ENCODE measurements at regions not wholly inside any gene's neighbourhood (a gene's known extent, or its start where the extent isn't known, plus 50 kb on each side); places are given as distances from the start of the nearest gene placed in this dataset.

GRCh38 chr2:64207573-64207972, 63.4 kb upstream of the PELI1 start:
- Histone ChIP-seq H3K27me3 (ENCODE audit: insufficient read depth) (no peaks in the 10 kb centered on the region), H3K4me1 (ENCODE audit: insufficient read depth) (peaks cover 21% of the 10 kb centered on the region), H3F3A (replicated peaks; ENCODE audit: low read depth) (no peaks in the 10 kb centered on the region), H3K4me2 (no peak overlapping the region), H2AFZ (no peak overlapping the region), H3K9me2 (ENCODE audit: insufficient read depth) (no peaks in the 10 kb centered on the region; the same call in 1 of the 2 replicates), H4K20me1 (replicated peaks; ENCODE audit: insufficient read depth) (no peaks in the 10 kb centered on the region), H3K36me3 (ENCODE audit: insufficient read depth) (no peaks in the 10 kb centered on the region), H3K79me2 (replicated peaks; ENCODE audit: insufficient read depth) (no peaks in the 10 kb centered on the region), H3K27ac (ENCODE audit: low read depth) (no peak overlapping the region), H3K4me3 (no peak overlapping the region)
- DNase-seq (ENCODE audit: low spot score) (no peak), ATAC-seq (no peak)
- Mint-ChIP-seq H3K4me1 (peaks cover 34% of the 10 kb centered on the region), H3K27me3 (ENCODE audit: insufficient read depth, low read depth, poor library complexity) (peaks cover 2% of the 10 kb centered on the region), H3K36me3 (ENCODE audit: low read depth) (no peaks in the 10 kb centered on the region), H3K9me3 (no peaks in the 10 kb centered on the region; the same call in 1 of the 3 replicates), H3K4me3 (no peak overlapping the region), H3K27ac (no peak overlapping the region)
- TF ChIP-seq NANOG (IDR thresholded peaks at IDR 0.05; ENCODE audit: borderline replicate concordance) (no peak), ZNF331 (CRISPR knock-in tag; IDR thresholded peaks at IDR 0.05; ENCODE audit: low read depth) (no peak), CTCF (conservative IDR thresholded peaks at IDR 0.05; ENCODE audit: low read depth in 2 of 2) (no peak), STAT1 (IDR thresholded peaks at IDR 0.05; ENCODE audit: unreplicated experiment) (no peak), EZH2 (IDR thresholded peaks at IDR 0.05; ENCODE audit: low read depth, unreplicated experiment) (no peak), ZNF114 (CRISPR knock-in tag; IDR thresholded peaks at IDR 0.05) (no peak), EZH2phosphoT487 (IDR thresholded peaks at IDR 0.05; ENCODE audit: unreplicated experiment) (no peak), POLR2AphosphoS5 (IDR thresholded peaks at IDR 0.05; ENCODE audit: low read depth) (no peak)

- Mint-ChIP-seq H3K4me1 (peaks cover 31% of the 10 kb centered on the region), H3K9me3 (no peaks in the 10 kb centered on the region; the same call in 1 of the 3 replicates), H3K27ac (no peak overlapping the region), H3K36me3 (ENCODE audit: low read depth) (no peaks in the 10 kb centered on the region), H3K27me3 (ENCODE audit: insufficient read depth, low read depth, poor library complexity) (peaks cover 6% of the 10 kb centered on the region), H3K4me3 (no peak overlapping the region)
- H3K4me1 ChIP-seq (ENCODE audit: insufficient read depth), result peaks cover 28% of the 10 kb centered on the region
- H3K27ac ChIP-seq (ENCODE audit: low read depth), result no peak overlapping the region
- no peaks in the 10 kb centered on the region for H3F3A ChIP-seq (replicated peaks; ENCODE audit: low read depth)
- H3K79me2 ChIP-seq (replicated peaks; ENCODE audit: insufficient read depth), result no peaks in the 10 kb centered on the region
- H3K4me2 ChIP-seq, result no peak overlapping the region
- ATAC-seq (no peak), DNase-seq (ENCODE audit: low spot score) (no peak)
- no peaks in the 10 kb centered on the region for H3K36me3 ChIP-seq (ENCODE audit: insufficient read depth)
- no peaks in the 10 kb centered on the region for H4K20me1 ChIP-seq (replicated peaks; ENCODE audit: insufficient read depth)
- no peak overlapping the region for H3K4me3 ChIP-seq
- no peak overlapping the region for H2AFZ ChIP-seq
- H3K9me2 ChIP-seq (ENCODE audit: insufficient read depth), result no peaks in the 10 kb centered on the region; the same call in 1 of the 2 replicates
- no peaks in the 10 kb centered on the region for H3K27me3 ChIP-seq (ENCODE audit: insufficient read depth)
- TF ChIP-seq CTCF (conservative IDR thresholded peaks at IDR 0.05; ENCODE audit: low read depth in 2 of 2) (no peak), ZNF462 (CRISPR knock-in tag; IDR thresholded peaks at IDR 0.05) (no peak), CREB1 (CRISPR knock-in tag; IDR thresholded peaks at IDR 0.05; ENCODE audit: low read depth) (no peak), EZH2 (IDR thresholded peaks at IDR 0.05; ENCODE audit: low read depth, unreplicated experiment) (no peak), POLR2AphosphoS5 (IDR thresholded peaks at IDR 0.05; ENCODE audit: low read depth) (no peak), ETS1 (IDR thresholded peaks at IDR 0.05) (no peak)
Measured at GRCh38 chr2:64210816-64211215, 66.6 kb upstream of the PELI1 start.

Measured in GM23338 (cell line).